Body of pancreas (tissue), 4 donors: ENCODE measurements at regions not wholly inside any gene's neighbourhood (a gene's known extent, or its start where the extent isn't known, plus 50 kb on each side); places are given as distances from the start of the nearest gene placed in this dataset.

ENCODE experiments used
- ATAC-seq: fragments of 150-250 bp; one replicate; pipeline ENCODE4 v1.9.1; 2016
- DNase-seq, 4 donors: peaks; one replicate each; pipeline ENCODE4 v3.0.0-alpha.2; 2019
- H3K27ac ChIP-seq, 4 donors: fragments of 200-600 bp; sonication (generic); 1 replicate in 3 of 4; 2 replicates in 1 of 4; pipeline versions ENCODE4 v1.5.1 to v1.6.1; 2016 to 2019; ENCODE audit warnings: mild to moderate bottlenecking in 1 of 4, mixed read lengths in 1 of 4, moderate library complexity in 1 of 4
- H3K27me3 ChIP-seq, 2 donors: fragments of 200-600 bp; sonication (generic); one replicate each; pipeline ENCODE4 v1.6.0; 2016; ENCODE audit warnings: mild to moderate bottlenecking in 1 of 2
- H3K36me3 ChIP-seq, 2 donors: fragments of 200-600 bp; sonication (generic); replicated peaks in 1 of 2; 2 replicates each; pipeline ENCODE4 v1.5.1; 2016; ENCODE audit warnings: low read depth in 2 of 2; ENCODE audit not compliant: insufficient read depth in 1 of 2
- H3K4me1 ChIP-seq: fragments of 200-600 bp; sonication (generic); one replicate; pipeline ENCODE4 v1.6.0; 2016
- H3K4me3 ChIP-seq, 2 donors: fragments of 200-600 bp; sonication (generic); 1 replicate in 1 of 2; 2 replicates in 1 of 2; pipeline ENCODE4 v1.5.1; 2016 to 2019
- H3K9me3 ChIP-seq, 3 donors: fragments of 200-600 bp; sonication (generic); 1 replicate in 2 of 3; 2 replicates in 1 of 3; pipeline ENCODE4 v1.5.1; 2016
- CTCF ChIP-seq, 7 experiments: fragments of 450-650 bp in 4 of 7; fragments of 200-600 bp in 3 of 7; sonication (generic) in 3 of 7; IDR thresholded peaks; one replicate each; pipeline ENCODE4 v1.5.1; 2016 to 2019; ENCODE audit warnings: antibody characterized with exemption in 7 of 7
- POLR2A ChIP-seq, 3 donors: fragments of 450-650 bp; IDR thresholded peaks; one replicate each; pipeline ENCODE4 v1.6.1; 2016; ENCODE audit warnings: antibody characterized with exemption in 3 of 3, mild to moderate bottlenecking in 2 of 3
- WGBS, 2 donors: methylation state at CpG; one replicate each; pipeline ENCODE4 v1.1.5; 2017; 5-methylcytosine and 5-hydroxymethylcytosine counted together
- intact Hi-C: fragments of 100-400 bp; cut with DNase I; formaldehyde crosslinking; loops from one replicate; pipeline ENCODE4 v1.15.1; 2023

GRCh38 chr2:4891394-4891793 is 800.8 kb upstream of the SOX11 start:
- 40 to 51% methylated on average over 5 of the region's 5 CpGs for WGBS, 2 donors
- Histone ChIP-seq H3K36me3 (no peaks in the 10 kb centered on the region), H3K4me1 (no peaks in the 10 kb centered on the region), H3K4me3 (no peak overlapping the region), H3K27me3 (no peaks in the 10 kb centered on the region), H3K9me3 (no peaks in the 10 kb centered on the region), H3K27ac (no peak overlapping the region)
- TF ChIP-seq CTCF (IDR thresholded peaks at IDR 0.05): no peak
- TF ChIP-seq POLR2A (IDR thresholded peaks at IDR 0.05): no peak
- no peak for ATAC-seq
- no peak for DNase-seq
- intact Hi-C loops: no loop called here

- no peak for ATAC-seq
- H3K27me3 ChIP-seq: no peaks in the 10 kb centered on the region
- intact Hi-C loops: no loop called here
- DNase-seq: no peak
- no peaks in the 10 kb centered on the region for H3K36me3 ChIP-seq
- H3K27ac ChIP-seq: no peak overlapping the region
- H3K9me3 ChIP-seq: no peaks in the 10 kb centered on the region
- H3K4me1 ChIP-seq: no peaks in the 10 kb centered on the region
- 37 to 54% methylated on average over 6 of the region's 6 CpGs for WGBS, 2 donors
- no peak overlapping the region for H3K4me3 ChIP-seq
- TF ChIP-seq POLR2A (IDR thresholded peaks at IDR 0.05) (no peak), CTCF (IDR thresholded peaks at IDR 0.05) (no peak)
Observed at GRCh38 chr2:4895371-4895770, 796.8 kb upstream of the SOX11 start.

- Histone ChIP-seq H3K27ac (no peak overlapping the region), H3K9me3 (no peaks in the 10 kb centered on the region), H3K27me3 (no peaks in the 10 kb centered on the region), H3K36me3 (no peaks in the 10 kb centered on the region), H3K4me3 (no peak overlapping the region), H3K4me1 (no peaks in the 10 kb centered on the region)
- TF ChIP-seq CTCF (IDR thresholded peaks at IDR 0.05) (no peak), POLR2A (IDR thresholded peaks at IDR 0.05) (no peak)
- DNase-seq (no peak), ATAC-seq (no peak)
- intact Hi-C loops: no loop called here
- 68 to 78% methylated on average over 5 of the region's 5 CpGs for WGBS, 2 donors
Observed at GRCh38 chr2:4898706-4899105, 793.5 kb upstream of the SOX11 start.

- no peaks in the 10 kb centered on the region for H3K9me3 ChIP-seq
- no peak overlapping the region for H3K4me3 ChIP-seq
- TF ChIP-seq CTCF (IDR thresholded peaks at IDR 0.05) (no peak), POLR2A (IDR thresholded peaks at IDR 0.05) (no peak)
- DNase-seq: no peak
- no peak for ATAC-seq
- intact Hi-C loops: no loop called here
- H3K27ac ChIP-seq: no peak overlapping the region
- 43 to 48% methylated on average over 5 of the region's 5 CpGs for WGBS, 2 donors
- no peaks in the 10 kb centered on the region for H3K27me3 ChIP-seq
- H3K36me3 ChIP-seq: no peaks in the 10 kb centered on the region
- no peaks in the 10 kb centered on the region for H3K4me1 ChIP-seq
Observed at GRCh38 chr2:4900242-4900641, 791.9 kb upstream of the SOX11 start.

GRCh38 chr2:4900861-4901770 is 791.1 kb upstream of the SOX11 start:
- Histone ChIP-seq H3K36me3 (no peaks in the 10 kb centered on the region), H3K27ac (no peak overlapping the region), H3K4me3 (no peak overlapping the region), H3K9me3 (no peaks in the 10 kb centered on the region), H3K27me3 (no peaks in the 10 kb centered on the region), H3K4me1 (no peaks in the 10 kb centered on the region)
- 60 to 63% methylated on average over 11 of the region's 11 CpGs for WGBS, 2 donors
- intact Hi-C loops: no loop called here
- ATAC-seq: no peak
- TF ChIP-seq CTCF (IDR thresholded peaks at IDR 0.05) (no peak), POLR2A (IDR thresholded peaks at IDR 0.05) (no peak)
- no peak for DNase-seq
